ENCODE measurements at regions not wholly inside any gene's neighbourhood (a gene's known extent, or its start where the extent isn't known, plus 50 kb on each side); places are given as distances from the start of the nearest gene placed in this dataset.

GRCh38 chr4:95638920-95639501, 90.2 kb upstream of the UNC5C start:
- no peaks in the 10 kb centered on the region for H3K4me1 ChIP-seq (ENCODE audit: low read length)
- H3K4me2 ChIP-seq (ENCODE audit: low read depth, low read length): peak overlapping the region; percentile 34; the same call in 1 of the 2 replicates
- H4K20me1 ChIP-seq (ENCODE audit: insufficient read depth, low read length): no peaks in the 10 kb centered on the region
- no peaks in the 10 kb centered on the region for H3K36me3 ChIP-seq (replicated peaks; ENCODE audit: insufficient read depth, low read length)
- no peaks in the 10 kb centered on the region for H3K9me2 ChIP-seq (replicated peaks; ENCODE audit: insufficient read depth, low read length)
- no peak overlapping the region for H2AFZ ChIP-seq (ENCODE audit: low read length)
- H3K9ac ChIP-seq (ENCODE audit: low read length): no peak overlapping the region
- H3K4me3 ChIP-seq (ENCODE audit: low read length): no peak overlapping the region
- H3F3A ChIP-seq (ENCODE audit: insufficient read depth, low read length): no peaks in the 10 kb centered on the region
- H3K27me3 ChIP-seq (replicated peaks; ENCODE audit: insufficient read depth, low read length): no peaks in the 10 kb centered on the region
- H3K79me2 ChIP-seq (ENCODE audit: low read length): no peaks in the 10 kb centered on the region
- no peak overlapping the region for H3K27ac ChIP-seq (ENCODE audit: low read length)
- DNase-seq: peak; percentile 38
- no peak for TF ChIP-seq EZH2phosphoT487 (IDR thresholded peaks at IDR 0.05; ENCODE audit: low read length)
- TF ChIP-seq EZH2 (optimal IDR thresholded peaks at IDR 0.05; ENCODE audit: low read depth, low read length): no peak
- TF ChIP-seq CTCF (IDR thresholded peaks at IDR 0.05; ENCODE audit: low read length): no peak
- H3K9me3 ChIP-seq (replicated peaks; ENCODE audit: insufficient read depth, low read length): no peaks in the 10 kb centered on the region

- Histone ChIP-seq H3K36me3 (replicated peaks; ENCODE audit: insufficient read depth, low read length) (no peaks in the 10 kb centered on the region), H3K4me1 (ENCODE audit: low read length) (no peaks in the 10 kb centered on the region), H3K9me2 (replicated peaks; ENCODE audit: insufficient read depth, low read length) (no peaks in the 10 kb centered on the region), H3K27ac (ENCODE audit: low read length) (no peak overlapping the region), H3K9me3 (replicated peaks; ENCODE audit: insufficient read depth, low read length) (no peaks in the 10 kb centered on the region), H2AFZ (ENCODE audit: low read length) (no peak overlapping the region), H3K79me2 (ENCODE audit: low read length) (no peaks in the 10 kb centered on the region), H4K20me1 (ENCODE audit: insufficient read depth, low read length) (no peaks in the 10 kb centered on the region), H3K9ac (ENCODE audit: low read length) (no peak overlapping the region), H3K4me2 (ENCODE audit: low read depth, low read length) (no peak overlapping the region), H3K27me3 (replicated peaks; ENCODE audit: insufficient read depth, low read length) (no peaks in the 10 kb centered on the region), H3F3A (ENCODE audit: insufficient read depth, low read length) (no peaks in the 10 kb centered on the region), H3K4me3 (ENCODE audit: low read length) (no peak overlapping the region)
- DNase-seq: no peak
- TF ChIP-seq EZH2phosphoT487 (IDR thresholded peaks at IDR 0.05; ENCODE audit: low read length) (no peak), CTCF (IDR thresholded peaks at IDR 0.05; ENCODE audit: low read length) (peak; percentile 8; the same call in 1 of the 2 replicates)
Observed at GRCh38 chr4:95637043-95637600, 88.3 kb upstream of the UNC5C start.

GRCh38 chr4:95636061-95636460, 87.3 kb upstream of the UNC5C start:
- no peak for TF ChIP-seq EZH2 (optimal IDR thresholded peaks at IDR 0.05; ENCODE audit: low read depth, low read length)
- TF ChIP-seq EZH2phosphoT487 (IDR thresholded peaks at IDR 0.05; ENCODE audit: low read length): no peak
- TF ChIP-seq CTCF (IDR thresholded peaks at IDR 0.05; ENCODE audit: low read length): no peak
- DNase-seq: no peak
- no peaks in the 10 kb centered on the region for H3K27me3 ChIP-seq (replicated peaks; ENCODE audit: insufficient read depth, low read length)

More at GRCh38 chr4:95636061-95636460, 87.3 kb upstream of the UNC5C start:
- no peak overlapping the region for H3K27ac ChIP-seq (ENCODE audit: low read length)
- no peak overlapping the region for H3K9ac ChIP-seq (ENCODE audit: low read length)
- no peak overlapping the region for H3K4me3 ChIP-seq (ENCODE audit: low read length)
- H3K36me3 ChIP-seq (replicated peaks; ENCODE audit: insufficient read depth, low read length): no peaks in the 10 kb centered on the region
- no peak overlapping the region for H3K4me2 ChIP-seq (ENCODE audit: low read depth, low read length)
- H3F3A ChIP-seq (ENCODE audit: insufficient read depth, low read length): no peaks in the 10 kb centered on the region
- no peak overlapping the region for H2AFZ ChIP-seq (ENCODE audit: low read length)
- no peaks in the 10 kb centered on the region for H3K79me2 ChIP-seq (ENCODE audit: low read length)
- no peaks in the 10 kb centered on the region for H3K9me3 ChIP-seq (replicated peaks; ENCODE audit: insufficient read depth, low read length)
- H3K4me1 ChIP-seq (ENCODE audit: low read length): no peaks in the 10 kb centered on the region
- H3K9me2 ChIP-seq (replicated peaks; ENCODE audit: insufficient read depth, low read length): no peaks in the 10 kb centered on the region
- H4K20me1 ChIP-seq (ENCODE audit: insufficient read depth, low read length): no peaks in the 10 kb centered on the region

Data from MM.1S (cell line).